Mesendoderm (in vitro differentiated cells): ENCODE measurements at regions not wholly inside any gene's neighbourhood (a gene's known extent, or its start where the extent isn't known, plus 50 kb on each side); places are given as distances from the start of the nearest gene placed in this dataset.

Experiments
- DNase-seq: peaks from one replicate; pipeline ENCODE4 v3.0.0; 2013
- H2AK5ac ChIP-seq: 2 replicates; pipeline ENCODE4 v1.6.1; 2013; ENCODE audit warnings: low read length, inconsistent platforms
- H2BK120ac ChIP-seq: 2 replicates; pipeline ENCODE4 v1.6.1; 2013; ENCODE audit warnings: low read depth, mild to moderate bottlenecking, low read length, moderate library complexity, mixed read lengths
- H2BK15ac ChIP-seq: replicated peaks from 2 replicates; pipeline ENCODE4 v1.6.1; 2013; ENCODE audit warnings: low read depth, mild to moderate bottlenecking, moderate library complexity
- H2BK5ac ChIP-seq: 2 replicates; pipeline ENCODE4 v1.6.1; 2013; ENCODE audit warnings: low read length, inconsistent platforms
- H3K18ac ChIP-seq: 2 replicates; pipeline ENCODE4 v1.6.1; 2013; ENCODE audit warnings: mild to moderate bottlenecking, low read length, mixed read lengths
- H3K23ac ChIP-seq: one replicate; pipeline ENCODE4 v1.6.1; 2013; ENCODE audit warnings: low read length
- H3K27ac ChIP-seq: 2 replicates; pipeline ENCODE4 v1.5.1; 2013; ENCODE audit warnings: low read depth, mild to moderate bottlenecking, inconsistent platforms, low read length, moderate library complexity
- H3K27me3 ChIP-seq: 2 replicates; pipeline ENCODE4 v1.6.1; 2013; ENCODE audit warnings: low read length, control low read depth, mild to moderate bottlenecking, inconsistent platforms; ENCODE audit not compliant: insufficient read depth, poor library complexity
- H3K36me3 ChIP-seq: 2 replicates; pipeline ENCODE4 v1.6.1; 2013; ENCODE audit warnings: low read length, inconsistent platforms; ENCODE audit not compliant: control insufficient read depth, insufficient read depth
- H3K4ac ChIP-seq: one replicate; pipeline ENCODE4 v1.6.1; 2013; ENCODE audit warnings: low read depth, mild to moderate bottlenecking, low read length, moderate library complexity
- H3K4me1 ChIP-seq: 2 replicates; pipeline ENCODE4 v1.6.1; 2013; ENCODE audit warnings: low read depth, low read length, inconsistent platforms; ENCODE audit not compliant: control insufficient read depth
- H3K4me2 ChIP-seq: 2 replicates; pipeline ENCODE4 v1.6.1; 2013; ENCODE audit warnings: low read length
- H3K4me3 ChIP-seq: 2 replicates; pipeline ENCODE4 v1.5.1; 2013; ENCODE audit warnings: mild to moderate bottlenecking, low read length
- H3K56ac ChIP-seq: one replicate; pipeline ENCODE4 v1.6.1; 2013; ENCODE audit warnings: low read length
- H3K79me1 ChIP-seq: 2 replicates; pipeline ENCODE4 v1.6.1; 2013; ENCODE audit warnings: low read length, inconsistent platforms
- H3K79me2 ChIP-seq: 2 replicates; pipeline ENCODE4 v1.6.1; 2013; ENCODE audit warnings: mild to moderate bottlenecking, low read length; ENCODE audit not compliant: control insufficient read depth, insufficient read depth
- H3K9ac ChIP-seq: 2 replicates; pipeline ENCODE4 v1.6.1; 2013; ENCODE audit warnings: low read length, inconsistent platforms
- H4K5ac ChIP-seq: one replicate; pipeline ENCODE4 v1.6.1; 2013; ENCODE audit warnings: low read length
- H4K8ac ChIP-seq: one replicate; pipeline ENCODE4 v1.6.1; 2013; ENCODE audit warnings: low read depth, mild to moderate bottlenecking, control low read depth, low read length, moderate library complexity
- WGBS: extraction: QIAGEN DNeasy Blood & Tissue Kit; methylation state at CpG from one replicate; pipeline ENCODE4 v1.1.7; 2013; ENCODE audit warnings: low lambda C conversion rate, missing lambda C conversion rate; ENCODE audit not compliant: insufficient coverage; ENCODE audit errors: extremely low coverage; 5-methylcytosine and 5-hydroxymethylcytosine counted together

GRCh38 chr16:86239381-86239780, 270.9 kb upstream of the FOXF1 start:
- Histone ChIP-seq H3K18ac (no peak overlapping the region), H3K27me3 (no peaks in the 10 kb centered on the region), H3K56ac (no peak overlapping the region), H4K5ac (no peak overlapping the region), H2BK120ac (no peak overlapping the region), H2BK15ac (no peak overlapping the region), H3K4ac (no peak overlapping the region), H3K79me1 (no peaks in the 10 kb centered on the region), H3K23ac (no peak overlapping the region), H3K36me3 (no peaks in the 10 kb centered on the region), H3K4me2 (no peak overlapping the region), H3K9ac (no peak overlapping the region), H2BK5ac (no peak overlapping the region), H3K4me1 (no peaks in the 10 kb centered on the region), H2AK5ac (no peak overlapping the region), H3K79me2 (no peaks in the 10 kb centered on the region), H4K8ac (no peak overlapping the region), H3K27ac (no peak overlapping the region), H3K4me3 (no peak overlapping the region)
- DNase-seq, result peak; percentile 6
- no CpG with 5 or more reads among the region's 9 CpGs for WGBS

- no peak overlapping the region for H2BK5ac ChIP-seq
- no peak overlapping the region for H3K23ac ChIP-seq
- no peak for DNase-seq
- no peak overlapping the region for H3K27ac ChIP-seq
- H2BK120ac ChIP-seq, result no peak overlapping the region
- H3K56ac ChIP-seq, result no peak overlapping the region
- H3K9ac ChIP-seq, result no peak overlapping the region
- H3K4me1 ChIP-seq, result no peaks in the 10 kb centered on the region
- H3K79me2 ChIP-seq, result no peaks in the 10 kb centered on the region
- no peak overlapping the region for H3K4me2 ChIP-seq
- no peaks in the 10 kb centered on the region for H3K36me3 ChIP-seq
- no peaks in the 10 kb centered on the region for H3K79me1 ChIP-seq
- H3K4me3 ChIP-seq, result no peak overlapping the region
- H3K18ac ChIP-seq, result no peak overlapping the region
- no peak overlapping the region for H3K4ac ChIP-seq
- no peak overlapping the region for H4K8ac ChIP-seq
- no CpG with 5 or more reads among the region's 9 CpGs for WGBS
- H2BK15ac ChIP-seq, result no peak overlapping the region
- H2AK5ac ChIP-seq, result no peak overlapping the region
- H4K5ac ChIP-seq, result no peak overlapping the region
- no peaks in the 10 kb centered on the region for H3K27me3 ChIP-seq
Observed at GRCh38 chr16:86240716-86241363, 269.5 kb upstream of the FOXF1 start.

- Histone ChIP-seq H2BK120ac (no peak overlapping the region), H3K18ac (no peak overlapping the region), H3K4me3 (no peak overlapping the region), H3K79me1 (no peaks in the 10 kb centered on the region), H3K23ac (no peak overlapping the region), H3K79me2 (no peaks in the 10 kb centered on the region), H3K27me3 (no peaks in the 10 kb centered on the region), H2BK5ac (no peak overlapping the region), H4K5ac (no peak overlapping the region), H3K9ac (no peak overlapping the region), H3K27ac (no peak overlapping the region), H3K36me3 (no peaks in the 10 kb centered on the region), H4K8ac (no peak overlapping the region), H3K4me2 (no peak overlapping the region), H3K56ac (no peak overlapping the region), H2BK15ac (no peak overlapping the region), H3K4me1 (no peaks in the 10 kb centered on the region), H3K4ac (no peak overlapping the region), H2AK5ac (no peak overlapping the region)
- peak; percentile 21 for DNase-seq
- WGBS, result no CpG with 5 or more reads among the region's 7 CpGs
Observed at GRCh38 chr16:86241681-86242080, 268.6 kb upstream of the FOXF1 start.

GRCh38 chr16:86242244-86243122, 267.8 kb upstream of the FOXF1 start:
- Histone ChIP-seq H3K9ac (no peak overlapping the region), H3K4me3 (no peak overlapping the region), H3K18ac (no peak overlapping the region), H3K79me1 (no peaks in the 10 kb centered on the region), H3K36me3 (no peaks in the 10 kb centered on the region), H3K79me2 (no peaks in the 10 kb centered on the region), H3K4ac (no peak overlapping the region), H3K56ac (no peak overlapping the region), H2BK120ac (no peak overlapping the region), H3K23ac (no peak overlapping the region), H4K5ac (no peak overlapping the region), H3K4me1 (no peaks in the 10 kb centered on the region), H3K27me3 (no peaks in the 10 kb centered on the region), H2AK5ac (no peak overlapping the region), H2BK15ac (no peak overlapping the region), H3K27ac (no peak overlapping the region), H2BK5ac (no peak overlapping the region), H4K8ac (no peak overlapping the region), H3K4me2 (no peak overlapping the region)
- DNase-seq, result no peak
- no CpG with 5 or more reads among the region's 16 CpGs for WGBS

- Histone ChIP-seq H2BK5ac (no peak overlapping the region), H3K27me3 (no peaks in the 10 kb centered on the region), H3K4ac (no peak overlapping the region), H4K8ac (no peak overlapping the region), H3K4me3 (no peak overlapping the region), H3K18ac (no peak overlapping the region), H3K79me1 (no peaks in the 10 kb centered on the region), H2BK15ac (no peak overlapping the region), H3K9ac (no peak overlapping the region), H2AK5ac (no peak overlapping the region), H2BK120ac (no peak overlapping the region), H3K79me2 (no peaks in the 10 kb centered on the region), H3K56ac (no peak overlapping the region), H3K23ac (no peak overlapping the region), H3K36me3 (no peaks in the 10 kb centered on the region), H3K4me2 (no peak overlapping the region), H3K27ac (no peak overlapping the region), H3K4me1 (no peaks in the 10 kb centered on the region), H4K5ac (no peak overlapping the region)
- WGBS, result no CpG with 5 or more reads among the region's 6 CpGs
- no peak for DNase-seq
Observed at GRCh38 chr16:86243123-86243473, 267.2 kb upstream of the FOXF1 start.
